Body of pancreas (tissue), 4 donors: ENCODE measurements at regions not wholly inside any gene's neighbourhood (a gene's known extent, or its start where the extent isn't known, plus 50 kb on each side); places are given as distances from the start of the nearest gene placed in this dataset.
"Not testable (repeated sequence)": the region's sequence is repeated elsewhere in the genome, so short reads cannot be mapped to it uniquely, and the experiment has no call there.

ENCODE experiments used
- ATAC-seq: fragments of 150-250 bp; one replicate; pipeline ENCODE4 v1.9.1; 2016
- DNase-seq, 4 donors: peaks; one replicate each; pipeline ENCODE4 v3.0.0-alpha.2; 2019
- H3K27ac ChIP-seq, 4 donors: fragments of 200-600 bp; sonication (generic); 1 replicate in 3 of 4; 2 replicates in 1 of 4; pipeline versions ENCODE4 v1.5.1 to v1.6.1; 2016 to 2019; ENCODE audit warnings: mild to moderate bottlenecking in 1 of 4, mixed read lengths in 1 of 4, moderate library complexity in 1 of 4
- H3K27me3 ChIP-seq, 2 donors: fragments of 200-600 bp; sonication (generic); one replicate each; pipeline ENCODE4 v1.6.0; 2016; ENCODE audit warnings: mild to moderate bottlenecking in 1 of 2
- H3K36me3 ChIP-seq, 2 donors: fragments of 200-600 bp; sonication (generic); replicated peaks in 1 of 2; 2 replicates each; pipeline ENCODE4 v1.5.1; 2016; ENCODE audit warnings: low read depth in 2 of 2; ENCODE audit not compliant: insufficient read depth in 1 of 2
- H3K4me1 ChIP-seq: fragments of 200-600 bp; sonication (generic); one replicate; pipeline ENCODE4 v1.6.0; 2016
- H3K4me3 ChIP-seq, 2 donors: fragments of 200-600 bp; sonication (generic); 1 replicate in 1 of 2; 2 replicates in 1 of 2; pipeline ENCODE4 v1.5.1; 2016 to 2019
- H3K9me3 ChIP-seq, 3 donors: fragments of 200-600 bp; sonication (generic); 1 replicate in 2 of 3; 2 replicates in 1 of 3; pipeline ENCODE4 v1.5.1; 2016
- CTCF ChIP-seq, 7 experiments: fragments of 450-650 bp in 4 of 7; fragments of 200-600 bp in 3 of 7; sonication (generic) in 3 of 7; IDR thresholded peaks; one replicate each; pipeline ENCODE4 v1.5.1; 2016 to 2019; ENCODE audit warnings: antibody characterized with exemption in 7 of 7
- POLR2A ChIP-seq, 3 donors: fragments of 450-650 bp; IDR thresholded peaks; one replicate each; pipeline ENCODE4 v1.6.1; 2016; ENCODE audit warnings: antibody characterized with exemption in 3 of 3, mild to moderate bottlenecking in 2 of 3
- WGBS, 2 donors: methylation state at CpG; one replicate each; pipeline ENCODE4 v1.1.5; 2017; 5-methylcytosine and 5-hydroxymethylcytosine counted together
- intact Hi-C: fragments of 100-400 bp; cut with DNase I; formaldehyde crosslinking; loops from one replicate; pipeline ENCODE4 v1.15.1; 2023

GRCh38 chr10:33772370-33773252 lies 438.1 kb upstream of the NRP1 start:
- Histone ChIP-seq H3K27me3 (no peaks in the 10 kb centered on the region), H3K9me3 (no peaks in the 10 kb centered on the region), H3K4me3 (no peak overlapping the region), H3K27ac (peak overlapping the region in 2 of 4 donors; percentile 27 to 47), H3K4me1 (no peaks in the 10 kb centered on the region), H3K36me3 (no peaks in the 10 kb centered on the region)
- 60 to 65% methylated on average over 16 of the region's 16 CpGs for WGBS, 2 donors
- TF ChIP-seq CTCF (IDR thresholded peaks at IDR 0.05) (no peak), POLR2A (IDR thresholded peaks at IDR 0.05) (no peak)
- ATAC-seq = peak; percentile 72
- peak in 3 of 4 donors; percentile 22 to 45 (median 31) for DNase-seq
- intact Hi-C loops = no loop called here

- H3K27ac ChIP-seq, intact Hi-C loops, DNase-seq, H3K36me3 ChIP-seq, ATAC-seq, H3K4me1 ChIP-seq, H3K4me3 ChIP-seq, H3K27me3 ChIP-seq, H3K9me3 ChIP-seq: not testable (repeated sequence)
- 66 to 68% methylated on average over 8 of the region's 8 CpGs for WGBS, 2 donors
These were observed 437.4 kb upstream of the NRP1 start for GRCh38 chr10:33771856-33772255.

- no peak overlapping the region for H3K4me3 ChIP-seq
- TF ChIP-seq CTCF (IDR thresholded peaks at IDR 0.05) (no peak), POLR2A (IDR thresholded peaks at IDR 0.05) (no peak)
- no peak for DNase-seq
- no peaks in the 10 kb centered on the region for H3K9me3 ChIP-seq
- H3K4me1 ChIP-seq = no peaks in the 10 kb centered on the region
- H3K27ac ChIP-seq = no peak overlapping the region
- no peaks in the 10 kb centered on the region for H3K36me3 ChIP-seq
- H3K27me3 ChIP-seq = no peaks in the 10 kb centered on the region
- intact Hi-C loops = no loop called here
- WGBS, 2 donors = 84 to 96% methylated on average over 1 of the region's 1 CpG
- no peak for ATAC-seq
These were observed 430.3 kb upstream of the NRP1 start for GRCh38 chr10:33764694-33765185.

- DNase-seq (no peak), ATAC-seq (no peak)
- 70 to 73% methylated on average over 12 of the region's 12 CpGs for WGBS, 2 donors
- no peaks in the 10 kb centered on the region for H3K4me1 ChIP-seq
- H3K27me3 ChIP-seq = no peaks in the 10 kb centered on the region
- intact Hi-C loops = no loop called here
- H3K27ac ChIP-seq = no peak overlapping the region
- no peak overlapping the region for H3K4me3 ChIP-seq
- H3K36me3 ChIP-seq = no peaks in the 10 kb centered on the region
- no peak for TF ChIP-seq POLR2A (IDR thresholded peaks at IDR 0.05)
- TF ChIP-seq CTCF (IDR thresholded peaks at IDR 0.05) = no peak
- no peaks in the 10 kb centered on the region for H3K9me3 ChIP-seq
These were observed 425.8 kb upstream of the NRP1 start for GRCh38 chr10:33760056-33760943.

- Histone ChIP-seq H3K27me3 (no peaks in the 10 kb centered on the region), H3K36me3 (no peaks in the 10 kb centered on the region), H3K4me3 (no peak overlapping the region), H3K4me1 (no peaks in the 10 kb centered on the region), H3K27ac (no peak overlapping the region), H3K9me3 (no peaks in the 10 kb centered on the region)
- intact Hi-C loops = no loop called here
- ATAC-seq (no peak), DNase-seq (no peak)
- TF ChIP-seq CTCF (IDR thresholded peaks at IDR 0.05) = no peak
- TF ChIP-seq POLR2A (IDR thresholded peaks at IDR 0.05) = no peak
- 88 to 91% methylated on average over 5 of the region's 5 CpGs for WGBS, 2 donors
These were observed 424.7 kb upstream of the NRP1 start for GRCh38 chr10:33759191-33759590.
